ENCODE measurements at regions not wholly inside any gene's neighbourhood (a gene's known extent, or its start where the extent isn't known, plus 50 kb on each side); places are given as distances from the start of the nearest gene placed in this dataset.

GRCh38 chr14:53780051-53780555 lies 176.5 kb downstream of the BMP4 start:
- intact Hi-C loops (cut with DNase I), result no loop called here
- WGBS, result 91% methylated on average over 7 of the region's 7 CpGs
- no peak for DNase-seq (ENCODE audit: low spot score)

GRCh38 chr14:53779301-53779700 lies 177.3 kb downstream of the BMP4 start:
- no peaks in the 10 kb centered on the region for H3K4me1 ChIP-seq (replicated peaks)
- intact Hi-C loops (cut with DNase I), result no loop called here
- DNase-seq (ENCODE audit: low spot score), result no peak
- H3K9me3 ChIP-seq, result no peaks in the 10 kb centered on the region
- H3K27ac ChIP-seq, result no peak overlapping the region
- H3K27me3 ChIP-seq (replicated peaks; ENCODE audit: insufficient read depth), result no peaks in the 10 kb centered on the region
- H3K4me3 ChIP-seq, result no peak overlapping the region
- no peak for TF ChIP-seq CTCF (IDR thresholded peaks at IDR 0.05)
- no peak for TF ChIP-seq POLR2A (IDR thresholded peaks at IDR 0.05)
- no peak for TF ChIP-seq POLR2AphosphoS5 (IDR thresholded peaks at IDR 0.05)
- no peaks in the 10 kb centered on the region for H3K36me3 ChIP-seq
- WGBS, result 34% methylated on average over 2 of the region's 2 CpGs

More at GRCh38 chr14:53780051-53780555, 176.5 kb downstream of the BMP4 start:
- Histone ChIP-seq H3K27me3 (replicated peaks; ENCODE audit: insufficient read depth) (no peaks in the 10 kb centered on the region), H3K36me3 (no peaks in the 10 kb centered on the region), H3K4me3 (no peak overlapping the region), H3K9me3 (no peaks in the 10 kb centered on the region), H3K4me1 (replicated peaks) (no peaks in the 10 kb centered on the region), H3K27ac (no peak overlapping the region)
- TF ChIP-seq POLR2AphosphoS5 (IDR thresholded peaks at IDR 0.05) (no peak), POLR2A (IDR thresholded peaks at IDR 0.05) (no peak), CTCF (IDR thresholded peaks at IDR 0.05) (no peak)

DNA sequence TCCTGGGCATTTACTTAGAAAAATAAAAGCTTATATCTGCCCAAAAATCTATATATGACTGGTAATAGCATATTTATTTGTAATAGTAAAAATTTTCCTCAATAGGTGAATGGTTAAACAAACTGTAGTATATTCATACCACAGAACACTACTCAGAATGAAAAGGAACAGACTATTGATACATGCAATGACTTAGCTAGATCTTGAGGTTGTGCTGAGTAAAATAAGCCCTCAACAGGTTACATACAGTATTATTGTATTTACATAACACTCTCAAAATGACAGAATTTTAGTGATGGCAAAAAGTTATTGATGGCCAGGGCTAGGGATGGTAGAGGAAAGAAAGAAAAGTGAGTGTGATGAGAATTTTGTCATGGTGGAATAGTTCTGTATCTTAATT lies 178.4 kb downstream of the BMP4 start:
- DNase-seq (ENCODE audit: low spot score), result no peak
- Histone ChIP-seq H3K4me1 (replicated peaks) (no peaks in the 10 kb centered on the region), H3K27ac (no peak overlapping the region), H3K9me3 (no peaks in the 10 kb centered on the region), H3K27me3 (replicated peaks; ENCODE audit: insufficient read depth) (no peaks in the 10 kb centered on the region), H3K36me3 (no peaks in the 10 kb centered on the region), H3K4me3 (no peak overlapping the region)
- TF ChIP-seq POLR2AphosphoS5 (IDR thresholded peaks at IDR 0.05) (no peak), POLR2A (IDR thresholded peaks at IDR 0.05) (no peak), CTCF (IDR thresholded peaks at IDR 0.05) (no peak)
- intact Hi-C loops (cut with DNase I), result no loop called here

- Histone ChIP-seq H3K4me1 (replicated peaks) (no peaks in the 10 kb centered on the region), H3K27me3 (replicated peaks; ENCODE audit: insufficient read depth) (no peaks in the 10 kb centered on the region), H3K9me3 (no peaks in the 10 kb centered on the region), H3K4me3 (no peak overlapping the region), H3K36me3 (no peaks in the 10 kb centered on the region), H3K27ac (no peak overlapping the region)
- DNase-seq (ENCODE audit: low spot score), result no peak
- 92% methylated on average over 5 of the region's 5 CpGs for WGBS
- intact Hi-C loops (cut with DNase I), result no loop called here
- no peak for TF ChIP-seq POLR2A (IDR thresholded peaks at IDR 0.05)
- no peak for TF ChIP-seq CTCF (IDR thresholded peaks at IDR 0.05)
- no peak for TF ChIP-seq POLR2AphosphoS5 (IDR thresholded peaks at IDR 0.05)
Observed at GRCh38 chr14:53772936-53773335, 183.7 kb downstream of the BMP4 start.

GRCh38 chr14:53767566-53767965 lies 189.1 kb downstream of the BMP4 start:
- DNase-seq (ENCODE audit: low spot score), result no peak
- 88% methylated on average over 2 of the region's 2 CpGs for WGBS
- H3K9me3 ChIP-seq, result no peaks in the 10 kb centered on the region
- no peak overlapping the region for H3K27ac ChIP-seq
- no peaks in the 10 kb centered on the region for H3K36me3 ChIP-seq
- no peak overlapping the region for H3K4me3 ChIP-seq
- intact Hi-C loops (cut with DNase I), result no loop called here
- no peak for TF ChIP-seq POLR2A (IDR thresholded peaks at IDR 0.05)
- no peak for TF ChIP-seq POLR2AphosphoS5 (IDR thresholded peaks at IDR 0.05)
- TF ChIP-seq CTCF (IDR thresholded peaks at IDR 0.05), result no peak
- H3K27me3 ChIP-seq (replicated peaks; ENCODE audit: insufficient read depth), result no peaks in the 10 kb centered on the region
- H3K4me1 ChIP-seq (replicated peaks), result no peaks in the 10 kb centered on the region
